ENCODE measurements at regions not wholly inside any gene's neighbourhood (a gene's known extent, or its start where the extent isn't known, plus 50 kb on each side); places are given as distances from the start of the nearest gene placed in this dataset.

GRCh38 chr4:135325264-135325663, 1123.7 kb upstream of the PABPC4L start:
- TF ChIP-seq ZBTB7A (IDR thresholded peaks at IDR 0.05; ENCODE audit: low read depth), result no peak

- TF ChIP-seq EGR1 (IDR thresholded peaks at IDR 0.05), result no peak
- no peak for TF ChIP-seq MAX (IDR thresholded peaks at IDR 0.05)
These were observed 1118.1 kb upstream of the PABPC4L start for GRCh38 chr4:135319685-135320084.

GRCh38 chr4:135316266-135316779, 1114.7 kb upstream of the PABPC4L start:
- TF ChIP-seq EP300 (IDR thresholded peaks at IDR 0.05; ENCODE audit: borderline replicate concordance), result no peak
- no peak for TF ChIP-seq FOXM1 (IDR thresholded peaks at IDR 0.05; ENCODE audit: borderline replicate concordance, low read depth)
- TF ChIP-seq NFIC (IDR thresholded peaks at IDR 0.05), result no peak
- TF ChIP-seq TAF1 (IDR thresholded peaks at IDR 0.05; ENCODE audit: low read depth), result no peak
- no peak for TF ChIP-seq TCF12 (IDR thresholded peaks at IDR 0.05; ENCODE audit: low read depth)
- TF ChIP-seq TEAD4 (IDR thresholded peaks at IDR 0.05), result no peak
- TF ChIP-seq EGR1 (IDR thresholded peaks at IDR 0.05), result no peak
- no peak for TF ChIP-seq RAD21 (IDR thresholded peaks at IDR 0.05; ENCODE audit: low read depth)
- no peak for TF ChIP-seq ZBTB7A (IDR thresholded peaks at IDR 0.05; ENCODE audit: low read depth)
- no peak for TF ChIP-seq MAX (IDR thresholded peaks at IDR 0.05)
- TF ChIP-seq YY1 (IDR thresholded peaks at IDR 0.05; ENCODE audit: low read depth), result no peak
- no peak for TF ChIP-seq REST (IDR thresholded peaks at IDR 0.05; ENCODE audit: low read depth)
- TF ChIP-seq USF1 (IDR thresholded peaks at IDR 0.05), result no peak
- TF ChIP-seq CREB1 (IDR thresholded peaks at IDR 0.05; ENCODE audit: low read depth), result no peak
- no peak for TF ChIP-seq CEBPB (IDR thresholded peaks at IDR 0.05)

- TF ChIP-seq NFIC (IDR thresholded peaks at IDR 0.05) (no peak), EP300 (IDR thresholded peaks at IDR 0.05; ENCODE audit: borderline replicate concordance) (no peak), USF1 (IDR thresholded peaks at IDR 0.05) (no peak), ZBTB7A (IDR thresholded peaks at IDR 0.05; ENCODE audit: low read depth) (no peak), YY1 (IDR thresholded peaks at IDR 0.05; ENCODE audit: low read depth) (no peak), RAD21 (IDR thresholded peaks at IDR 0.05; ENCODE audit: low read depth) (no peak), REST (IDR thresholded peaks at IDR 0.05; ENCODE audit: low read depth) (no peak), CEBPB (IDR thresholded peaks at IDR 0.05) (no peak), TAF1 (IDR thresholded peaks at IDR 0.05; ENCODE audit: low read depth) (no peak), FOXM1 (IDR thresholded peaks at IDR 0.05; ENCODE audit: borderline replicate concordance, low read depth) (no peak), TEAD4 (IDR thresholded peaks at IDR 0.05) (no peak), CREB1 (IDR thresholded peaks at IDR 0.05; ENCODE audit: low read depth) (no peak), EGR1 (IDR thresholded peaks at IDR 0.05) (no peak)
These were observed 1088.5 kb upstream of the PABPC4L start for GRCh38 chr4:135290136-135290535.

- no peak for TF ChIP-seq ZBTB7A (IDR thresholded peaks at IDR 0.05; ENCODE audit: low read depth)
- TF ChIP-seq USF1 (IDR thresholded peaks at IDR 0.05), result no peak
- no peak for TF ChIP-seq NFIC (IDR thresholded peaks at IDR 0.05)
- no peak for TF ChIP-seq TAF1 (IDR thresholded peaks at IDR 0.05; ENCODE audit: low read depth)
- TF ChIP-seq TCF12 (IDR thresholded peaks at IDR 0.05; ENCODE audit: low read depth), result no peak
- TF ChIP-seq TEAD4 (IDR thresholded peaks at IDR 0.05), result no peak
- no peak for TF ChIP-seq CREB1 (IDR thresholded peaks at IDR 0.05; ENCODE audit: low read depth)
- no peak for TF ChIP-seq REST (IDR thresholded peaks at IDR 0.05; ENCODE audit: low read depth)
- TF ChIP-seq YY1 (IDR thresholded peaks at IDR 0.05; ENCODE audit: low read depth), result no peak
- TF ChIP-seq MAX (IDR thresholded peaks at IDR 0.05), result no peak
- TF ChIP-seq RAD21 (IDR thresholded peaks at IDR 0.05; ENCODE audit: low read depth), result no peak
- TF ChIP-seq EGR1 (IDR thresholded peaks at IDR 0.05), result no peak
- no peak for TF ChIP-seq CEBPB (IDR thresholded peaks at IDR 0.05)
- TF ChIP-seq FOXM1 (IDR thresholded peaks at IDR 0.05; ENCODE audit: borderline replicate concordance, low read depth), result no peak
- TF ChIP-seq EP300 (IDR thresholded peaks at IDR 0.05; ENCODE audit: borderline replicate concordance), result no peak
These were observed 1082.3 kb upstream of the PABPC4L start for GRCh38 chr4:135283934-135284333.
